ENCODE measurements at regions not wholly inside any gene's neighbourhood (a gene's known extent, or its start where the extent isn't known, plus 50 kb on each side); places are given as distances from the start of the nearest gene placed in this dataset.

DNA sequence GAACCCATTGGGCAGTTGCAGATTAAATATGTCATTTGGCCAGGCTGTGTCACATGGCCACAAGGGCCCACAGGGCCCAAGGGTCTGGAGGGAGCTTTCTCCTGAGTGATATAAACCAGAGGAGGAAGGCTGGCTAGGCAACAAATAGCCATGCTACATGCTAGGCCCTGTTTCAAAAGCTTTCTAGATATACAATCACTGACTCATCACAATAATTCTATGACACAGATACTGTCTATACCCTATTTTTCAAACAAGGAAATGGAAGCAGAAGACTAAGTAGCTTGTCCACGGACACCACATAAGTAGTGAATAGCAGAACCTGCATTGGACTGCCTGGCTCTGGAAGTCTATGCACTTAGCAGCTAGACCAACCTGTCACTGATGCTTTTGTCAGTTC, 625.4 kb downstream of the NTRK3 start:
- no peak for DNase-seq

DNA sequence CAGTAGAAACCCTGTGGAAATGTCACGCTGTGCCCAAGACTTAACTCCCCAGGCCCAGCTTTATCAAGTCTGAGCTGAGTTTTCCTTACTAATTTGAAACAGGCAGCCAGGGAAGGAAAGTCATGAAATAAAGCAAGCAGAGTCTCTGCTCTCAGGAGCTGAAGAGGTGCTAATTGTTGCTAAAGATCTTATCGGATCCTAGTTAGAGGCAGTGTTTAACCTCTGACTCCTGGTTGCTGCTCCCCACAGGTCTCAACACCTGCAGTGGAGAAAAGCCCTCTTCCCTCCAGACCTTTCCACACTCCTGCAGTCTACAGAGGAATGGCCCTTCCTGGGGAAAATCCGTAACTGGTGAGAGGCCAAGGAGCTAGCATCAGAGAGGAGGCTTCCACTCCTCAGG, 628.2 kb downstream of the NTRK3 start:
- DNase-seq, result no peak

DNA sequence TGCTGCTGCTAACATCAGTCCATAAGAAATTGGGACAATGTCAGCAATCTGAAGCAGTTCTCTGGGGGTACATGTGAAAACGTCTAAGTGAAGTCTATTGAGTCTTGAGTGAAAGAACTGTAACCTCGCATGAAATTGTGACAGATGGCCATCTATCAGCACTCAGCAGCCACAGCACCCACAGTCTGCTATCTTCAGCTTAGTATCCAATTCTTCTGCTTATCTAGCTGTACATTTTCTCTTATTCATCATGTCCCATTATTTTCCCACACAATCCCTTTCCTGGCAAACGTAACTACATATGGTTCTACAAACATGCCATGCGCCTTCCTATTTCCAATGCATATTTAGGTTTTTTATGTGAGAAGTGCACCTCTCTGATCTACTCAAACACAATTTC, 629.7 kb downstream of the NTRK3 start:
- DNase-seq, result no peak

DNA sequence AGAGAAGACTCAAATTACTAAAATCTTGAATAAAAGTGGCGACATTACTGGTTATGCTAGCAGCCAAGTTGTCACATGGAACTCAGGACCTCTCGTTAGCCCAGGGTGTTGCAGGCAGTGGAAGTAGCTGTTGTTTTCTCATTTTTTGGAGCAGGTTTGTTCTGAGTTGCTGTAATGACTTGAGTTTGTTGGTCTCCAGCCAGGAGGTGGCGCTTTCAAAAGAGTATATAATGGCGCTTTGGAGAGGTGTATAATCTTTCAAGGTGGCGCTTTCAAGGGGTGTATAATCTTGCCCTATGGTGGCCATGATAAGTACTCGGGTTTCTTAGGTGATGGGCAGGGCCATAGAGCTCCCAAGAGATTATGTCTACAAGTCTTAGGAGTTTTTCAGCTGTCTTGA, 632.7 kb downstream of the NTRK3 start:
- DNase-seq, result no peak

DNA sequence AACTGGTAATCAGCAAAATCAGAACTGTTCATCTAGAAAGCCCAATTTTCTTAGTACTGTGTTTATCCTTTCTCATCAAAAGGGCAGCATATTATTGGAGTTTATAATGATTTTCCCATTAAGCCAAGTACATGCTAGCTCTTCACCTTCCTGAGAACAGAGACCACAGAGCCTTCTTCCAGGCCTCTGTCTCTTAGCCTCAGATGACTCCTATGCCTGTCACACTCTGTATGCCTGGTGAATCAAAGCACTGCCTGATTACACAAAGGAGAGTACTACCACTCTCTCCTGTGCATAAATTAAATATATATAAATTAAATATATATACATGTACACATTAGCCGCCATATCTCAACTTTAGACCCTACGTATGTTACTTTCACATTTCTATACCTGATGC, 636.1 kb downstream of the NTRK3 start:
- DNase-seq, result no peak

DNA sequence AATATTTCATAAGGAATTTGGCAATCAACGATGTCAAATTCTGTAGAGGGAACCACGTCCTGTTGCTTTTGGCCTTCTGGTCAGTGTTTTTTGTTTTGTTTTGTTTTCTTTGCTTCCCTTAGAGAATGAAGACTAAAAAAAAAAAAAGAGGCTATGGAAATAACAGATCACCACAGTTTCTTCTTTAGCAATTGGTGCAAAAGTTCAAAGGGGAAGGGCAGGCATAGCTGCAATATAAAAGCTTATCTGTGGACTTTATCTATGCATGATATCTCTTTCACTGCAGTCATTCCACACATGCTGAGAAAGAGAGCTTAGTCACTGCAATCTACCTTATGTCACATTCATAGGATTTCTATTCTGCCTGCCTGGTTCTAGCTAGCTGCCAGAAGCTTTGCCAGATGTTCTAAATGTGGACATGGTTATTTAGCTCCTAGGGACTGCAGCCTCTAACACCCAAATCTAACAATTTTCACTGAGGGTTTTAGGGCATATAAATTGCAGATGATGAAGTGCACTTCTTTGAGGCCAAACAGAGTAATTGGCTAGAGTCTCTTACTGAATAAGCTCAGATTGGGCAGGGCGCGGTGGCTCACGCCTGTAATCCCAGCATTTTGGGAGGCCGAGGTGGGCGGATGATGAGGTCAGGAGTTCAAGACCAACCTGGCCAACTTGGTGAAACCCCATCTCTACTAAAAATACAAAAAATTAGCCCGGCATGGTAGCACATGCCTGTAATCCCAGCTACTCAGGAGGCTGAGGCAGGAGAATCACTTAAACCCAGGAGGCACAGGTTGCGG, 637.2 kb downstream of the NTRK3 start:
- DNase-seq, result peak; percentile 62

DNA sequence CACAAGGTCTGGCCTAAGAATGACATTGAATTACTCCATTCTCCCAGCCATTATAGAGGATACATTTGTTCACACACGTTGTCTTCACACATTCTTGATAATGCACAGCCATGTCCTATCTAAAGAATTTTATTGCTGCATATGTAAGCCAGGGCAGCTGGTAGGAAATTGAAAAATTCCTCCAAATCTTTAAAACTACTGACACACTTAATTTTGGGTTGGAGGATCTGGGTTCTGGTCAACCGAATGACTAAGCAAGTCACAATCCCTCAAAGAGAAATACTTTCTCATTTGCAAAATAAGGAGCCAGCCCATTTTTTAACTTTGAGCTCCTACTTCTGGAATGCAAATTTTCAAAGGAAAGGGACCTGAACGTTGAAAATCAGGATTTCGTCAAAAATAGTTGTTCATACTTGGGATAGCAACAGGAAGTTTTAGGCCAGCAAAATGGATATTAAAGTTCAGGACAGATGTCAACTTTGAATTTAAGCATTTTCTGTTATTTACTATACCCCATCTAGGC, 638.3 kb downstream of the NTRK3 start:
- no peak for DNase-seq

DNA sequence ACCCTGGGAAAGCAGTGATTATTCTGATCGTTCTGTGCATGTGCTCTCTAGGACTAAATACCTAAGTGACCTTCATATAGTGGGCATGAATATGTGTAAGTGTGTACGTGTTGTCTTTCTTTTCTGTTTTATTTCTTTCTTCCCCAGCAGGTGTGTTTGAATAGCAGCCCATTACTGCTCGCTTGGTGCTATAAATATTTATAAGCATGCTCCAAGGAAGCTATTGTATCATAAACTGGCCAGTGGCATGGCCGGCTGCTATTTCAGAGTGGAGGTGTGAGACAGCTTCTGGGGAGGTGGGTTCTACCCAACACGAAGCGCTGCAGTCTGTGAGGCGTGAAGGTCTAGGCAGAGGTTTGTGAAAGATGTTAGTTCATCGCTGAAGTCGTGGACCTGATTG, 641.8 kb downstream of the NTRK3 start:
- DNase-seq, result no peak

DNA sequence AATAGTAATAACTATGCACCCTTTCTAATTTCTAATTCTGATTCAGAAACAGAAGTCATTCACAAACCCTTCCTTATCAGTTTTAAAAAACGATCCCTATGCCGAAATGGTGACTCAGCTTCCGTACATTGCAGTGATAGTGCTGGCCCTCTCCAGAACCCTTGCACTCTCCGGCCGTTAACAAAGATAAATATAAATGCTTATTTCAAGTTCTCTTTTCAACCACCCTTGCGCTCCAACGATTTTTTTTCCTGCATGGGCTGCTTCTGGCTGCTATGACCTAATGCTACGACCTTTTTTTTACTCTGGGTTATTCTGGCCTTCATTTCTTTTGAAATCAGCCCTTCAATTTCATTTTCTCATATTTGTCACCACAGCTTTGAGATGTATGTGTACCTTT, 646.2 kb downstream of the NTRK3 start:
- no peak for DNase-seq

DNA sequence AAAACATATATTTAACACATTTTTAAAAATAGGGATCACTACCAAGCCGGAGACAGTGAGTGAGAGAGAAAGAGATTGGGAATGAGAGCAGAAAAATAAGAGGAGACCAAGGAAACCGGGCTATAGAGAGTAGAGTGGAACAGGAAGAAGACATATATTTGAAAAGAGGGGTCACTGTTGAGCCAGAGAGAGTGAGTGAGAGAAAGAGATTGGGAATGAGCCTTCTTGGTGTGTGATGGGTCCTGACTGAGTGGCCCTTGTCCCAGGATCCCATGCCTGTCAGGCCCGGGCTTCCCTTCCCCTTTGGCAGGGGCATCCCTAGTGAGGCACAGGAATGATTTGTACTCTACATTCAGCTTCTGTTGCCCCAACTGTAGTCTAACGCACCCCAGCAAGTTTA, 646.6 kb downstream of the NTRK3 start:
- no peak for DNase-seq

DNA sequence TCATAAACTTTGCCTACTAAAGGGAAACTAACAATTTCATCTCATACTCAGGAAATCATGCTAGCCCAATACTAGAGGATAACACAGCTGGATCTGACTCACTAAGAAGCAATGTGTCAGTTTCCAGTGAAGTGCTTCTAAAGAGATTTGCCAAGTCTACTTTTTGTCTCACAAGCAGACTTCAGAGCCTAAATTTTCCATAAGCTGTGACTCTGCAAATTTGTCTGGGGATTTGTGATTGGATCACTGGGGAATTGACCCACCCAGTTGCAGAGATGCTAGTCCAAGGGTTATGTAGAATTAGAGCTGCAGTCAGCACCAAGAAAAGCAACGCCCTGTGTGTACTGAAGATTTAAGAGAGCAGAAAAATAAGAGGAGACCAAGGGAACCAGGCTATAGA, 647.1 kb downstream of the NTRK3 start:
- no peak for DNase-seq

DNA sequence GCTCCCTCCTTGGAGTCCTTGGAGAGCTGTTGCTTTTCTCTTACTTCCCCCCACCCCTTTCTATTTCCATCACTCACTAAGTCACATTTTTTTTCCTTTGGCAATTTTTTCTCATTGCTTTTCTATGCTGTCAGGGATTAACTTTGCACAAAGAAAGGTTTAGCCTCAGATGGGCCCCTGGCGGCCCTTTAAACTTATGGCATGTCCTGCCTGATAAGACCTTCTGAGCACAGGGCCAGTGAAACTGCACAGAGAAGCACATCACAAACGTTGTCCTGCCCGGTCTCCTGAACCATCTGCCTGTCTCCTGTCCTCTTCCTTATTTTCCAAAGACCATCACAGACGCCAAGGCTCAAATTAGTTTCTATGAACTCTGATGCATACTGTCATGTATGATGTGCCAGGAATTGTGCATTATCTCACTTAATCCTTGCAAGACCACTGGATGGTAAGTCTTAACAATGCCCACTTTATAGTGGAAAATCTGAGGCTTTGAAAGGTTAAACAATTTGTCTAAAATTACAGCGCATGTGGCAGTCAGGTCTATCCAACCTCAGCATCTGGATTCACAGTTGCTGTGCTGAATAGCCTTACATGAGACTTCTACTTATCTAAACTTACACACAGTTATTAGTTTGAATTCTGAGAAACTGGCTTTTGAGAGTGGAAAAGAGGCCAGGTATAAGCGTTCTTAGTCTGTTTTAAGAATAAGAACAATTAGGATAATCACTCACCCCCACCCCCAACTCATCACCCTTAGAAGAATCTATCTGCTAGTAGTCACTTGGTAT, 648.1 kb downstream of the NTRK3 start:
- DNase-seq, result no peak

DNA sequence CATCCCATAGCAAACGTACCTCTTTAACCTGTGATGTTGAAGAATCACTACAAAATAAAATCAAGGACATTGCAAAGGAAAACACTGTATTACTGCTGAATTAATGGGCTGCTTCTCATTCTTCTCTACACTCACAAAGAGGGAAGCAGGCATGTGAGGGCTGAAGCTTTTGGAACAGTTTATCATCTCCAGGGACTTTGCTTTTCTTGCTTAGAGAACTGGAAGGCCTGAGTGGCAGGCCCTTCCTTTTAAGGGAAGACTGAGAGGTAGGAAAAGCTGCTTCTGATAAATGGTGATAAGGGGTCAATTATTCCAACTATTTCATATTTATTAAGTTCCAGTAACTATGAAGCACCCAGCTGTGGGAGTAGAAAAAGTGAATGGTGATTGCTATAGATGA, 649.6 kb downstream of the NTRK3 start:
- no peak for DNase-seq

DNA sequence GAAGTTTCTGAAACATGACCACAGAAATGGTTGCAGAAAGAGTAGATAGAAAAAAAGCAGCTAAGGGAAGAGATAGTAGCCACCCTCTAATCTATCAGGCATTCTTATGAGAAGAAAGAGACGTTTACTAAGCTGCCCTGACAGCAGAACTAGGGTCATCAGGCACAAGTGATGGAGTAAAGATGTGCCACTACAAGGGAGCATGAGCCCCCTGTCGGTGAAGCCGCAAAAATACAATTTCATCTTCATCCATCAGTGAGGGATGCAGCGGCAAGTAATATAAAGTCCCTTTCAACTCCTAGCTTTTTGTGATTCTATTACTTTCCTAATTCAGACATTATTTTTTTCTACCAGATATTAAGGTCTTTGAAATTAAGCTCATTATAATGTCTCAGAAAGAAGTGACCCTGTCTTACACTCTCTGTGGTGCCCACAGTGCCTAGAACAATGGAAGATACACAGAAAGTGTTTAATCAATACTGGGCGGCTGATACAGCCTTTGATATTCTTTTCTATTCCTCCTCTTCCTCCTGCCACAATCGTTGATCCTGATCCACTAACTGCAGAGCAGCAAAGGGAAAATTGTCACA, 651.6 kb downstream of the NTRK3 start:
- DNase-seq, result no peak

DNA sequence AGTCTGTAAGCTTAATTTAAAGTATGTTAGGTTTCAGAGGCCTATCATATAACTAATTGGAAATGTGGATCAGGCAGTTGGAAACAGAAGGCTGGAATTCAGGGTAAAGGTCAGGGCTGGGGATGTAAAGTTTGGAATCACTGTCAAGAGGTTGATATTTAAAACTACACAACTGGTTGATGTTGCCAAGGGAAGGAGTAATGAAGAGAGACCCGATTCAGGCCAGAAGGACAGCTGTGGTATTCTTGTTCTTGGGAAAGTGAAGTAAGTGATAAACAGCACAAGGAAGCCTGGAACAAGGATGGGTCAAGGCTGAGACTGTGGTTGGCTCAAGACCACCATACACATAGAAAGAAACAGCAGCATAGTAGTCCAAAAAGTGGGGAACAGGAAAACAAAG, 654.2 kb downstream of the NTRK3 start:
- no peak for DNase-seq

DNA sequence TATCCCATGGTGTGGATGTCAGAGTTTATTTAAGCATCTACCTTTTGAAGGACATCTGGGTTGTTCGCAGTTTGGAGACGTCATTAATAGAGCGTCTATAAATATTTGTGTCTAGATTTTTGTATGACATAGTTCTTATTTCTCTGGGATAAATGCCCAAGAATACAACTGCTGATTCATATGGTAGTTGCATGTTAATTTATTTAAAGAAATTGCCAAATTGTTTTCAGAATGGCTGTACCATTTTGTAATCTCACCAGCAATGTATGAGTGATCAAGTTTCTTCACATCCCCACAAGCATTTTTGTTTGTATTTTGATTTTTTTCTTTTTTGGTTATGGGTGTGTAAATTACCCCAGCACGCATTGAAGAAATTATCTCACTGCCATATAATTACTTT, 656.9 kb downstream of the NTRK3 start:
- no peak for DNase-seq

DNA sequence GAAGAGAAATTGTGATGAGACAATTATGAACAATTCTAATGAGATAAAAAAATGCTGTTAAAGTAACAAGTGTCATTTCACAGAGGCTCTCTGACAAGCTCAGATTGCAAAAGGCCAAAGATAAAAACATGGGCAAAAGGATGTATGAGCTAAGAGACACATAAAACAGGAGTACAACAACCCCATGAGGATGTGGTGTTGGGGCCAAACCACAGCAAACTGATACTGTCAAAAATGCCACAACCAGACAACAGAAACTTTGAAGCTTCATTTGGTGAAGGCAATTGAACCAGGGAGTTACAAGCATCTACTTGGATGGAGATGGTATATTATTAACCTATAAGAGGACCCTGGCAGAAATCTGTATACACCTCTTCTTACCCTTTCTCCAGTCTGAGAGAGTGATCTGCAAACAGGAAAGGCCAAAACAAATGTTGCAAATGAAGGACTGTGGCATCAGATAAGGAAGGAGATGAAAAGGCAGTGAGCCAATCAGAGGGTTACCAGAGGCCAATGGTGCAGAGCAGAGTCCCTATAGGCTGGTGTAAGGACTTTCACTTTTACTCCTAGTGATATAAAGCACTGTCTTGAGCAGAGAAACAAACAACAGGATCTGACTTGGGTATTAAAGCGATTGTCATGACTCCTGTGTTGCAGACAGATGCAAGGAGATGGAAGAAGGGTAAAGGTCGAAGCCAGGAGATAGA, 659.0 kb downstream of the NTRK3 start:
- DNase-seq, result no peak

DNA sequence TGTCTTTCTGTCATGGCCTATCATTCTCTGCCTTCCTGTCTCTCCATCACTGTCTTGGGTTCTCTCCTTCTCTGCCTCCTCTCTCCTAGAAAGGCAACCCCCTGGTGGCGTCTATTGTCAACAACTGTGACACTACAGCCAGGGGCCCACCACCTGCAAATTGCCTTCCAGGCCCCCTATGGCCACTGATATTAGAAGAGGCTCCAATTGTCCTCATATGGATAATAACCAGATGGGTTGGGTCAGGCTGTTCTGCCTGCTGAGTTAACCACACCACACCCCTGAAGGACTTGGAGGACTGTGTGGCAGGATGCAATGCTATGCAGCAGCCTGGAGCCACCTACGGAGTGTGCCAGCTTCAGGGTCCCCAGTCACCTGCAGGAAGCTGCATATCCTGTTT, 665.0 kb downstream of the NTRK3 start:
- DNase-seq, result no peak

DNA sequence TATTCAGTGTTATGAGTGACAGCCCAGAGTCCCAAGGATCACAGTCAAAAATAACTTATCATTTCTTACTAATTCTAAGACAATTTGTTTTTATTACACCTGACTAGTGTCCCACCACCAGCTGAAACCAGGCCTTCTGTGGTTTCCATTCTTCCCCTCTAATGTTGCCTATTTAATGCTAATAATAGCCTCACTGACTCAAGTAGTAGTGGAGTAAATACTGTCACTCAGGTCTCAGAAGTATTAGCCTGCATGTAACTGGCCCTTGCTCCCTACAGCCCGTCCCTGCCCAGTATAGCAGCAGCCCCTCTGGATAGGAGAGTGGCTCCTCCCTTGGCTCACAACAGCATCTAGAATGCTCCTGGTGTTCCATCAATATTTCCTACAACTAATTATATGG, 665.5 kb downstream of the NTRK3 start:
- no peak for DNase-seq

DNA sequence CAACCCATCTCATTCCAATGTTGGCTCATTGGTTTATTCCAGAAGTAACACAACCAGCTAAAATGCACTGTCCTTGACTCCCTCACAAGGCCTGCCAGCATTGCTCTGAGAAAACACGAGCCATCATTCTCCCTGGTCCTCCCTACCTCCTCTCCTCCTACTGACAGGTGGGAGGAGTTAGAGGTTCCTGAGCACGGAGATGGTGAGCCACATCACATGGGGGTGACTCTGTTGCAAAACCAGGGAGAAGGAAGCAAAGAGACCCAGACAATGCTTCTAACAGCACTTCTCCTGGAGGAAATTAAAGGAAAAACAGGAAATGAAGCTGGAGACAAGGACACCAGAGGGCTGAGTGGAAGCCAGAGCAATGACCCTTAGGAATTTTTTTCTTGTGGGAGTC, 667.4 kb downstream of the NTRK3 start:
- no peak for DNase-seq

DNA sequence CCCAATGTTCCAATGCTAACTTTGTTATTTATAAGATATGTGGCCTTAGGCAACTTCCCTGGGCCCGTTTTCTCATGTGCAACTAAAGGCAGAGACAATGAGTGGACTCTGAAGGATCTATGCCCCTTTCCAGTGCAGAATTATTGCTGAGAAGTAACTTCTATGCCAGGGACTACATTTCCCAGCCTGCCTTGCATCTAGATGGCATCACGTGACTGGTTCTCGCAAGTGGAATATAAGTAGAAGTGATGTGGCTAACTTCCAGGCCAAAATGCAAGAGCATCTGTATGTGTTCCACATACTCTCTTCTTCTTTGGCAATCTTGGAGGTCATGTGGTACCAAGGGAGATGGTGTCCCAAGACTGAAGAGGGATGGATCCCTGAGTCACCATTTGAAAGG, 674.4 kb downstream of the NTRK3 start:
- no peak for DNase-seq

DNA sequence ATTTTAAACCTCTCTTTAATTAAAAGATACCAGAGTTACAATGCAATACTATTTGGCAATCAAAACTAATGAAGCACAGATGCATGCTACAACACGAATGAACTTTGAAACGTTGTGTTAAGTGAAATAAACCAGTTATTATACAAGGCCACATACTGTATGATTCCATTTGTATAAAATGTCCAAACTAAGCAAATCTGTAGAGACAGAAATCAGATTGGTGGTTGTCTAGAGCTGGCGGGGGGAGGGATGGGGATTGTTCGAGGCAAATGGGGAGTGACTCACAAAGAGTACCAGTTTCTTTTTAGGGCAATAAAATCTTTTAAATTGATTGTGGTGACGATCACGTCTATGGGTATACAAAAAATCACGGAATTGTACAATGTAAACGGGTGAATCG, 677.0 kb downstream of the NTRK3 start:
- no peak for DNase-seq

Measured in renal pelvis (tissue), 1 donor.